Mesenchymal stem cell (in vitro differentiated cells and primary cell): ENCODE measurements at regions not wholly inside any gene's neighbourhood (a gene's known extent, or its start where the extent isn't known, plus 50 kb on each side); places are given as distances from the start of the nearest gene placed in this dataset.
"Not testable (repeated sequence)": the region's sequence is repeated elsewhere in the genome, so short reads cannot be mapped to it uniquely, and the experiment has no call there.

Experiments used
- DNase-seq: peaks from one replicate; pipeline ENCODE4 v3.0.0-alpha.2; 2013
- H2AFZ ChIP-seq: one replicate; pipeline ENCODE4 v1.6.1; 2013; ENCODE audit warnings: low read depth, mild to moderate bottlenecking, control low read depth, inconsistent platforms, low read length, moderate library complexity
- H2AK5ac ChIP-seq: 2 replicates; pipeline ENCODE4 v1.6.1; 2013; ENCODE audit warnings: low read length, moderate library complexity, mild to moderate bottlenecking, inconsistent platforms; ENCODE audit not compliant: severe bottlenecking
- H2BK120ac ChIP-seq: one replicate; pipeline ENCODE4 v1.6.1; 2013; ENCODE audit warnings: low read depth, mild to moderate bottlenecking, inconsistent platforms, low read length, moderate library complexity
- H2BK12ac ChIP-seq, 2 experiments: one replicate each; pipeline ENCODE4 v1.6.1; 2013; ENCODE audit warnings: inconsistent platforms in 2 of 2, low read length in 2 of 2, mild to moderate bottlenecking in 2 of 2, moderate library complexity in 2 of 2, control low read depth in 1 of 2
- H2BK15ac ChIP-seq: one replicate; pipeline ENCODE4 v1.6.1; 2013; ENCODE audit warnings: mild to moderate bottlenecking, low read depth, inconsistent platforms; ENCODE audit not compliant: poor library complexity, severe bottlenecking
- H2BK5ac ChIP-seq: 2 replicates; pipeline ENCODE4 v1.6.1; 2013; ENCODE audit warnings: low read depth, mild to moderate bottlenecking, low read length, control low read depth, inconsistent platforms; ENCODE audit not compliant: poor library complexity, severe bottlenecking
- H3K14ac ChIP-seq, 2 experiments: one replicate each; pipeline ENCODE4 v1.6.1; 2013; ENCODE audit warnings: inconsistent platforms in 2 of 2, low read length in 2 of 2, control low read depth in 1 of 2, mild to moderate bottlenecking in 1 of 2, moderate library complexity in 1 of 2
- H3K18ac ChIP-seq, 2 experiments: one replicate each; pipeline ENCODE4 v1.6.1; 2013; ENCODE audit warnings: inconsistent platforms in 2 of 2, low read length in 2 of 2, control low read depth in 1 of 2, low read depth in 1 of 2, mild to moderate bottlenecking in 1 of 2
- H3K23ac ChIP-seq, 2 experiments: one replicate each; pipeline ENCODE4 v1.6.1; 2013; ENCODE audit warnings: inconsistent platforms in 2 of 2, low read length in 2 of 2, mild to moderate bottlenecking in 2 of 2, moderate library complexity in 2 of 2, control low read depth in 1 of 2
- H3K27ac ChIP-seq: 2 replicates; pipeline ENCODE4 v1.5.1; 2013; ENCODE audit warnings: mild to moderate bottlenecking, moderate library complexity, low read length, control low read depth, inconsistent platforms; ENCODE audit not compliant: poor library complexity, severe bottlenecking
- H3K27me3 ChIP-seq, 2 experiments: 2 replicates each; pipeline versions ENCODE4 v1.6.1 to v1.7.0; 2013; ENCODE audit warnings: low read length in 2 of 2, mild to moderate bottlenecking in 2 of 2, moderate library complexity in 2 of 2, control low read depth in 1 of 2, inconsistent platforms in 1 of 2; ENCODE audit not compliant: control insufficient read depth in 1 of 2, insufficient read depth in 1 of 2
- H3K36me3 ChIP-seq, 2 experiments: 2 replicates each; pipeline versions ENCODE4 v1.6.1 to v1.7.0; 2013; ENCODE audit warnings: low read length in 2 of 2, control low read depth in 1 of 2, inconsistent platforms in 1 of 2, low read depth in 1 of 2, mild to moderate bottlenecking in 1 of 2; ENCODE audit not compliant: insufficient read depth in 2 of 2, control insufficient read depth in 1 of 2
- H3K4ac ChIP-seq, 2 experiments: one replicate each; pipeline ENCODE4 v1.6.1; 2013; ENCODE audit warnings: inconsistent platforms in 2 of 2, low read length in 2 of 2, mild to moderate bottlenecking in 2 of 2, moderate library complexity in 2 of 2, control low read depth in 1 of 2, low read depth in 1 of 2
- H3K4me1 ChIP-seq: 2 replicates; pipeline ENCODE4 v1.6.1; 2013; ENCODE audit warnings: low read depth, low read length, control low read depth; ENCODE audit not compliant: control insufficient read depth, insufficient read depth
- H3K4me2 ChIP-seq: 2 replicates; pipeline ENCODE4 v1.6.1; 2013; ENCODE audit warnings: low read length, mild to moderate bottlenecking, inconsistent platforms; ENCODE audit not compliant: poor library complexity, severe bottlenecking
- H3K4me3 ChIP-seq, 2 experiments: 2 replicates each; pipeline versions ENCODE4 v1.5.1 to v1.7.0; 2013; ENCODE audit warnings: low read length in 2 of 2, mild to moderate bottlenecking in 2 of 2, control low read depth in 1 of 2, low read depth in 1 of 2; ENCODE audit not compliant: insufficient read depth in 1 of 2
- H3K79me1 ChIP-seq: replicated peaks from 2 replicates; pipeline ENCODE4 v1.6.1; 2013; ENCODE audit warnings: mild to moderate bottlenecking, control low read depth, low read length, inconsistent platforms; ENCODE audit not compliant: poor library complexity, severe bottlenecking
- H3K9ac ChIP-seq: 2 replicates; pipeline ENCODE4 v1.7.0; 2013; ENCODE audit warnings: mild to moderate bottlenecking, low read length, moderate library complexity
- H3K9me3 ChIP-seq: 2 replicates; pipeline ENCODE4 v1.7.0; 2013; ENCODE audit warnings: mild to moderate bottlenecking, low read length; ENCODE audit not compliant: control insufficient read depth
- H4K8ac ChIP-seq: one replicate; pipeline ENCODE4 v1.6.1; 2013; ENCODE audit warnings: inconsistent platforms, mild to moderate bottlenecking, low read length, moderate library complexity
- H4K91ac ChIP-seq: one replicate; pipeline ENCODE4 v1.6.1; 2013; ENCODE audit warnings: mild to moderate bottlenecking, low read length, inconsistent platforms
- WGBS: methylation state at CpG from one replicate; pipeline ENCODE4 v1.1.7; 2013; ENCODE audit warnings: mixed read lengths; 5-methylcytosine and 5-hydroxymethylcytosine counted together

DNA sequence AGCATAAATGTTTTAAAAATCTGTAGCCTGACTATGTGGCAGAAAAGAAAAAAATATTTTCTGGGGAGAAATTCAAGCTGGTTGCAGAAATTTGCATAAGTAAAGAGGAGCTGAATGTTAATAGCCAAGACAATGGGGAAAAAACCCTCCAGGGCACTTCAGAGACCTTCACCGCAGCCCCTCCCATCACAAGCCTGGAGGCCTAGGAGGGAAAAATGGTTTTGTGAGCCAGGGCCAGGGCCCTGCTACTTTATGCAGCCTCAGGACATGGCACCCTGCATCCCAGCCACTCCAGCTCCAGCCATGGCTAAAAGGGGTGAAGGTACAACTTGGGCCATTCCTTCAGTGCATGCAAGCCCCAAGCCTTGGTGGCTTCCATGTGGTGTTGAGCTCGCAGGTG lies 97.8 kb upstream of the FN1 start:
- H3K79me1 ChIP-seq, H2BK5ac ChIP-seq, H3K9me3 ChIP-seq, H2AFZ ChIP-seq, H2BK120ac ChIP-seq, H3K4ac ChIP-seq, H2BK12ac ChIP-seq, H3K4me2 ChIP-seq, H3K27ac ChIP-seq, H3K27me3 ChIP-seq, H3K9ac ChIP-seq, H3K36me3 ChIP-seq, H3K4me3 ChIP-seq, H2AK5ac ChIP-seq, H3K4me1 ChIP-seq, H3K23ac ChIP-seq, H2BK15ac ChIP-seq, H3K14ac ChIP-seq, H4K8ac ChIP-seq, DNase-seq, H3K18ac ChIP-seq: not testable (repeated sequence)
- peak overlapping the region; percentile 4 for H4K91ac ChIP-seq
- WGBS: 96% methylated on average over 1 of the region's 2 CpGs

DNA sequence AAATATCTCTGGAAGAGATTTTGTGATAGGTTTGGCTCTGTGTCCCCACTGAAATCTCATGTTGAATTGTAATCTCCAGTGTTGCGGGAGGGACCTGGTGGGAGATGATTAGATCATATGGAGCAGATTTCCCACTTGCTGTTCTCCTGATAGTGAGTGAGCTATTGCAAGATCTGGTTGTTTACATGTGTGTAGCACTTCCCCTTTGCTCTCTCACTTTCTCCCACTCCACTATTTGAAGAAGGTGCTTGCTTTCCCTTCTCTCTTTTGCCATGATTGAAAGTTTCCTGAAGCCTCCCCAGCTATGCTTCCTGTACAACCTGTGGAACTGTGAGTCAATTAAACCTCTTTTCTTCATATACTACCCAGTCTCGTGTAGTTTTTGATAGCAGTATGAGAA lies 97.0 kb upstream of the FN1 start:
- no peak overlapping the region for H3K4ac ChIP-seq
- no peak overlapping the region for H2BK5ac ChIP-seq
- WGBS: 97% methylated on average over 1 of the region's 2 CpGs

DNA sequence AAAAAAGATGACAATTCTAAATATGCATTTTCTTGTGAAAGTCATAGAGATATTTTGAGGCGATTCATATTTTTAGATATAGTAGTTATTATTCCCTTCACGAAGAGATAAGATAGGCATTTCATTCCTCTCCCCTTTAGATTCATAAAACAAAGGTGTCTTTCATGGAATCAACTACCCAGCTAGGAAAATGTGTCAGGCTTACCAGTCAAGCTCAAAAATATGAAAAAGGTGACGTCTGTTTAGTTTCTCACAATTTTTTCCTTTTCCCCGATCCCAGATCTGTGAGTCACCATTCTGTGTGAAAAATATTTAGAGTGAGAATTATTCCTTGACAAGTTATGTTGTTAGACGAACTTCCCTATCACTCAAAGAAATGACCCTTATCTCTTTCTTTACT lies 95.4 kb upstream of the FN1 start:
- Histone ChIP-seq H2BK15ac (no peak overlapping the region), H3K4me3 (no peak overlapping the region), H3K79me1 (no peaks in the 10 kb centered on the region), H4K8ac (no peak overlapping the region), H2BK5ac (no peak overlapping the region), H2AK5ac (no peak overlapping the region), H3K9ac (peak overlapping the region; percentile 83), H2BK120ac (no peak overlapping the region), H2AFZ (no peak overlapping the region), H3K27me3 (no peaks in the 10 kb centered on the region), H3K9me3 (no peaks in the 10 kb centered on the region), H3K4ac (no peak overlapping the region), H3K27ac (peak overlapping the region; percentile 52), H3K23ac (no peak overlapping the region), H4K91ac (no peak overlapping the region), H3K14ac (no peak overlapping the region), H3K36me3 (no peaks in the 10 kb centered on the region), H2BK12ac (no peak overlapping the region), H3K4me1 (no peaks in the 10 kb centered on the region), H3K18ac (no peak overlapping the region), H3K4me2 (no peak overlapping the region)
- DNase-seq: peak; percentile 52
- 0% methylated on average over 1 of the region's 5 CpGs for WGBS

More for the DNA sequence above, 97.0 kb upstream of the FN1 start:
- Histone ChIP-seq H3K9me3 (no peaks in the 10 kb centered on the region), H3K4me3 (no peak overlapping the region), H3K9ac (no peak overlapping the region), H3K27me3 (no peaks in the 10 kb centered on the region), H3K4me2 (no peak overlapping the region), H3K4me1 (no peaks in the 10 kb centered on the region), H2AK5ac (no peak overlapping the region), H4K8ac (no peak overlapping the region), H3K14ac (no peak overlapping the region), H3K79me1 (no peaks in the 10 kb centered on the region), H3K23ac (no peak overlapping the region), H2AFZ (no peak overlapping the region), H4K91ac (no peak overlapping the region), H2BK15ac (no peak overlapping the region), H2BK120ac (no peak overlapping the region), H3K27ac (no peak overlapping the region), H3K18ac (no peak overlapping the region), H2BK12ac (no peak overlapping the region), H3K36me3 (no peaks in the 10 kb centered on the region)
- DNase-seq: peak; percentile 20

DNA sequence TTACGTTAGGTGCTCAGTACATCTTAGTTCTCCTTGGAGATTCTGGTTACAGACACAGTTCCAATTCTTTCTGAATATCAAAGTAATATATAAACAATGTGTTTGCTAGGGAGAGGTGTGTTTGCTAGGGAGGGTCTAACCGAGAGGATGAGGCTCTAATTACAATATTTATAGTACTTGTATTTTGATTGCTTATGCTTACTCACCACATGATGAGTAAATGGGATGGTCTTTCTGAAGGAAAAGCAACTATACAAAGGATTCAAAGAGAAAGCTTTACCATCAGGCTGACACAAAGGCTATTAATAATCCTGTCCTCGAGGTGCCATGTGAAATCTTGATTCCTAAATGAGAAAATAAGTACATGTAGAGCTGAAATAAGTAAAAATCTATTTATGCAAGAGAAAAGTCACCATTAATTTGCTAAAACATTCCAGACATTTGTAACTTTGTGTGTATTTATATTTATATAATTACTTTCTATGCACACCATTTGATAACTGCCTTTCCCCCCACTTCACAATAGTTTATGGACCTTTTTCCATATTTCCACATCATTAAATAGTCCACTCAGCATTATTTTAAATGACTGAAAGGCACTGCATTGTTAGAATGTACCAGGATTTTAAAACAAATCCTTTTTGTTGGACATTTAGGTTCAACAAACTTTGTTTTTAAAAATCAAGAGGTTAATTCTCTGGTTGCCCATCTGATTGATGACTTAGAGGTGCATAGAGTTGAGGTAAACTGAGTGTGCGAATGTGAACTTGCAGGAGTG lies 94.5 kb upstream of the FN1 start:
- no peak overlapping the region for H3K4ac ChIP-seq
- H4K91ac ChIP-seq: no peak overlapping the region
- H2AFZ ChIP-seq: no peak overlapping the region
- H2BK5ac ChIP-seq: no peak overlapping the region
- no peak overlapping the region for H3K14ac ChIP-seq
- peak overlapping the region; percentile 34 to 88 for H2BK12ac ChIP-seq
- DNase-seq: peak; percentile 28
- peak overlapping the region; percentile 77 for H3K27ac ChIP-seq
- H2BK15ac ChIP-seq: no peak overlapping the region
- no peaks in the 10 kb centered on the region for H3K79me1 ChIP-seq
- no peak overlapping the region for H3K23ac ChIP-seq
- no peaks in the 10 kb centered on the region for H3K36me3 ChIP-seq
- peak overlapping the region; percentile 83 for H3K9ac ChIP-seq
- no peaks in the 10 kb centered on the region for H3K9me3 ChIP-seq
- no peak overlapping the region for H4K8ac ChIP-seq
- peak overlapping the region; percentile 88 for H2AK5ac ChIP-seq
- H3K4me2 ChIP-seq: no peak overlapping the region
- no peaks in the 10 kb centered on the region for H3K4me1 ChIP-seq
- WGBS: 100% methylated on average over 1 of the region's 4 CpGs
- H3K18ac ChIP-seq: peak overlapping the region; percentile 45 to 74
- H3K4me3 ChIP-seq: no peak overlapping the region
- H3K27me3 ChIP-seq: no peaks in the 10 kb centered on the region
- H2BK120ac ChIP-seq: no peak overlapping the region
